ENCODE measurements at regions not wholly inside any gene's neighbourhood (a gene's known extent, or its start where the extent isn't known, plus 50 kb on each side); places are given as distances from the start of the nearest gene placed in this dataset.
A peak's percentile ranks its signal among the peaks of the same experiment; 100 is the strongest.

DNA sequence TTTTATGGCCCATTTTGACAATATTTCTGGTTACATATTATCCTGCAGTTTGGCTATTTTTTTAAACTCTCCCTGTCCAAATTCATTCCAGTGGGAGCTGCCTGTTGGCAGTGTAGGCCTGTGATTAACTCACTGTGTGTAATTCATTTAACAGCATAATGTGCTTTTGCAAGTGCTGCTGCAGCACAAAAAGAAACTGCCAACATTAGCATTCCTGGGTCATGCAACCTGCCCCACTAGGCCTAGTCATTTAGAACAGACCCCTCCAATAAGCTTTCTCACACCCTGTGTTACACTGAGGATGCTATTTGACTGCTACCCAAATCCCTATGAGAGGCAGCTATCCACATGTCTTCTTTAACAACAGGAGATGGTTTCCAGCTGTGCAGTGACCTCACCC is 251.2 kb upstream of the UBE2E2 start:
- no peak for ATAC-seq
- Histone ChIP-seq H3F3A (ENCODE audit: low read length, unreplicated experiment) (no peaks in the 10 kb centered on the region), H3K9ac (ENCODE audit: low read length) (no peak overlapping the region), H3K4me1 (ENCODE audit: insufficient read depth, low read length) (no peaks in the 10 kb centered on the region), H3K4me3 (ENCODE audit: low read length) (no peak overlapping the region), H3K9me2 (replicated peaks; ENCODE audit: low read length) (no peaks in the 10 kb centered on the region), H3K9me3 (ENCODE audit: low read length) (no peaks in the 10 kb centered on the region), H2AFZ (ENCODE audit: low read length) (no peak overlapping the region), H3K4me2 (ENCODE audit: low read length) (no peak overlapping the region), H4K20me1 (ENCODE audit: low read length) (no peaks in the 10 kb centered on the region), H3K27ac (ENCODE audit: low read length) (no peak overlapping the region), H3K79me2 (ENCODE audit: low read length) (no peaks in the 10 kb centered on the region), H3K27me3 (ENCODE audit: low read length) (no peaks in the 10 kb centered on the region), H3K36me3 (ENCODE audit: low read depth, low read length) (no peaks in the 10 kb centered on the region)
- no peak for DNase-seq
- POLR2A ChIA-PET (ENCODE audit: unreplicated experiment) = no interaction called here
- CTCF ChIA-PET = no interaction called here
- TF ChIP-seq EZH2 (IDR thresholded peaks at IDR 0.05; ENCODE audit: low read length, unreplicated experiment) = no peak
- TF ChIP-seq, protein P1, sequence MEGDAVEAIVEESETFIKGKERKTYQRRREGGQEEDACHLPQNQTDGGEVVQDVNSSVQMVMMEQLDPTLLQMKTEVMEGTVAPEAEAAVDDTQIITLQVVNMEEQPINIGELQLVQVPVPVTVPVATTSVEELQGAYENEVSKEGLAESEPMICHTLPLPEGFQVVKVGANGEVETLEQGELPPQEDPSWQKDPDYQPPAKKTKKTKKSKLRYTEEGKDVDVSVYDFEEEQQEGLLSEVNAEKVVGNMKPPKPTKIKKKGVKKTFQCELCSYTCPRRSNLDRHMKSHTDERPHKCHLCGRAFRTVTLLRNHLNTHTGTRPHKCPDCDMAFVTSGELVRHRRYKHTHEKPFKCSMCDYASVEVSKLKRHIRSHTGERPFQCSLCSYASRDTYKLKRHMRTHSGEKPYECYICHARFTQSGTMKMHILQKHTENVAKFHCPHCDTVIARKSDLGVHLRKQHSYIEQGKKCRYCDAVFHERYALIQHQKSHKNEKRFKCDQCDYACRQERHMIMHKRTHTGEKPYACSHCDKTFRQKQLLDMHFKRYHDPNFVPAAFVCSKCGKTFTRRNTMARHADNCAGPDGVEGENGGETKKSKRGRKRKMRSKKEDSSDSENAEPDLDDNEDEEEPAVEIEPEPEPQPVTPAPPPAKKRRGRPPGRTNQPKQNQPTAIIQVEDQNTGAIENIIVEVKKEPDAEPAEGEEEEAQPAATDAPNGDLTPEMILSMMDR (conservative IDR thresholded peaks at IDR 0.05; ENCODE audit: low read depth, low read length) = no peak
- TF ChIP-seq EZH2phosphoT487 (IDR thresholded peaks at IDR 0.05; ENCODE audit: borderline replicate concordance, low read length) = no peak
- intact Hi-C loops (cut with micrococcal nuclease) = no loop called here
- no TSS peak for BruUV-seq (replicated peaks)

DNA sequence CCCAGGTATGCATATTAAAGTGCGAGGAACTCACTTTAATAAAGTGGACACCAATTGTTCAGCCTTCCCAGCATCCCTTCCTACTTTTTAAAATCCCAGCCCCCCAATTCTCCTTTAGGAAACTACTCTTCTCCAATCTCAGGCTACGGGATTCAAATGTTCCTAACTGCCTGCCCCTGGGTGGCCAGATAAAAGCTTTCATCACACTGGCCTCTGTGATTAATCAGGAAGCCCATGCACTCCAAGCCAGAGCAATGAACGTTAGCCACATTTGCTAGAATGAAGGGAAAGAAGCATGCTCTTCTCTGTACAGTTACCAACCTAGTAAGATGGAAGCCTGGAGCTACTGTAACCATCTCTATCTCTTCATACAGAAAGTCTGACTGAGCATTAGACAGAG is 250.3 kb upstream of the UBE2E2 start:
- Histone ChIP-seq H3K4me1 (ENCODE audit: insufficient read depth, low read length) (no peaks in the 10 kb centered on the region), H3K4me2 (ENCODE audit: low read length) (no peak overlapping the region), H3K9me2 (replicated peaks; ENCODE audit: low read length) (no peaks in the 10 kb centered on the region), H3F3A (ENCODE audit: low read length, unreplicated experiment) (no peaks in the 10 kb centered on the region), H2AFZ (ENCODE audit: low read length) (no peak overlapping the region), H3K4me3 (ENCODE audit: low read length) (no peak overlapping the region), H3K27me3 (ENCODE audit: low read length) (no peaks in the 10 kb centered on the region), H3K27ac (ENCODE audit: low read length) (no peak overlapping the region), H4K20me1 (ENCODE audit: low read length) (no peaks in the 10 kb centered on the region), H3K9ac (ENCODE audit: low read length) (no peak overlapping the region), H3K36me3 (ENCODE audit: low read depth, low read length) (no peaks in the 10 kb centered on the region), H3K79me2 (ENCODE audit: low read length) (no peaks in the 10 kb centered on the region), H3K9me3 (ENCODE audit: low read length) (no peaks in the 10 kb centered on the region)
- CTCF ChIA-PET = no interaction called here
- TF ChIP-seq, protein P1 (conservative IDR thresholded peaks at IDR 0.05; ENCODE audit: low read depth, low read length) = no peak
- TF ChIP-seq EZH2phosphoT487 (IDR thresholded peaks at IDR 0.05; ENCODE audit: borderline replicate concordance, low read length) (no peak), EZH2 (IDR thresholded peaks at IDR 0.05; ENCODE audit: low read length, unreplicated experiment) (no peak)
- no TSS peak for BruUV-seq (replicated peaks)
- DNase-seq (no peak), ATAC-seq (no peak)
- intact Hi-C loops (cut with micrococcal nuclease) = no loop called here
- POLR2A ChIA-PET (ENCODE audit: unreplicated experiment) = no interaction called here

DNA sequence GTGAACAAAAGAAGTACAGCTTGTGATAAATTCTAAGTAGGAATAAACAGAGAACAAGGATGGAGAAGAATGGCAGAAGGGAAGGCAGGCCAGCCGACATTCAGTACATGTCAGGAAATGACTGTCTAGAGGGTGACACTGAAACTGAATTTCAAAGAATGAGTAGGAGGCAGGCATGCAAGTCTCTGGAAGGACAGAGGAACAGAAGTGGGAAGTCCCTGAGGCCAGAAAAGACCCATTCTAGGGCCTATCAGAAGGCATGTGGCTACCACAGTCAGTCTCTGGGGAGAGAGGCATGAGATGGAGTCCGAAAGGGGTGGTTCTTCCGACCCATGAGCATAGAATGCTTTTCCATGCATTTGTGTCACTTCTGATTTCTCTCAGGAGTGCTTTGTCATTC is 243.5 kb upstream of the UBE2E2 start:
- TF ChIP-seq, protein P1 (conservative IDR thresholded peaks at IDR 0.05; ENCODE audit: low read depth, low read length) = no peak
- no peak for TF ChIP-seq EZH2 (IDR thresholded peaks at IDR 0.05; ENCODE audit: low read length, unreplicated experiment)
- TF ChIP-seq EZH2phosphoT487 (IDR thresholded peaks at IDR 0.05; ENCODE audit: borderline replicate concordance, low read length) = no peak
- CTCF ChIA-PET = no interaction called here
- Histone ChIP-seq H3K27ac (ENCODE audit: low read length) (no peak overlapping the region), H3K9me3 (ENCODE audit: low read length) (no peaks in the 10 kb centered on the region), H4K20me1 (ENCODE audit: low read length) (no peaks in the 10 kb centered on the region), H3K4me3 (ENCODE audit: low read length) (no peak overlapping the region), H3K4me2 (ENCODE audit: low read length) (no peak overlapping the region), H3K79me2 (ENCODE audit: low read length) (no peaks in the 10 kb centered on the region), H2AFZ (ENCODE audit: low read length) (no peak overlapping the region), H3K4me1 (ENCODE audit: insufficient read depth, low read length) (no peaks in the 10 kb centered on the region), H3K9me2 (replicated peaks; ENCODE audit: low read length) (no peaks in the 10 kb centered on the region), H3F3A (ENCODE audit: low read length, unreplicated experiment) (no peaks in the 10 kb centered on the region), H3K9ac (ENCODE audit: low read length) (no peak overlapping the region), H3K27me3 (ENCODE audit: low read length) (no peaks in the 10 kb centered on the region), H3K36me3 (ENCODE audit: low read depth, low read length) (no peaks in the 10 kb centered on the region)
- no TSS peak for BruUV-seq (replicated peaks)
- DNase-seq (no peak), ATAC-seq (peak; percentile 25)
- intact Hi-C loops (cut with micrococcal nuclease) = no loop called here
- POLR2A ChIA-PET (ENCODE audit: unreplicated experiment) = no interaction called here
